Activated T-cell treated with anti-CD3 and anti-CD28 coated beads, Interleukin-2, amount 50 U/mL, for 1 hour (primary cell): ENCODE measurements at regions not wholly inside any gene's neighbourhood (a gene's known extent, or its start where the extent isn't known, plus 50 kb on each side); places are given as distances from the start of the nearest gene placed in this dataset.

Source experiments
- DNase-seq: peaks from one replicate; pipeline ENCODE4 v3.0.0-alpha.2; 2020

DNA sequence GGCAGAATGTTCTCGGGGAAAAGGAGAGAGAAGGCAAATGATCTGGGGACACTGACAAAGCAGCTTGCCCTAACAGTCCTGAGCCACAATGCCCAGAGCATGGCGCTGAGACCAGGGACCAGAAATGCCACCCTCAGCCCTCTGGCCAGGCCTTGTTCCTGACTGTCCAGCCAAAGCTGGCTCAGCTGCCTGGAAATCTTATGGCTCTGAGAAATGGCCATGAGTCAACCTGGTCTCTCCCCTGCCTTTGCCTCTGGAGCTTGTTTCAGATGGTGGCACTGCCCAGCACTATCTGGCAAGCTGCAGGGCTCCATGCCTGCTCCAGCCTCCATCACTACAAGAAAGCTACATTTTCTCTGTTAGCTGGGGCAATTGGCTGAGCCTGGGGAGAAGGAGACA lies 90.5 kb upstream of the PLXNA4 start:
- DNase-seq: no peak

DNA sequence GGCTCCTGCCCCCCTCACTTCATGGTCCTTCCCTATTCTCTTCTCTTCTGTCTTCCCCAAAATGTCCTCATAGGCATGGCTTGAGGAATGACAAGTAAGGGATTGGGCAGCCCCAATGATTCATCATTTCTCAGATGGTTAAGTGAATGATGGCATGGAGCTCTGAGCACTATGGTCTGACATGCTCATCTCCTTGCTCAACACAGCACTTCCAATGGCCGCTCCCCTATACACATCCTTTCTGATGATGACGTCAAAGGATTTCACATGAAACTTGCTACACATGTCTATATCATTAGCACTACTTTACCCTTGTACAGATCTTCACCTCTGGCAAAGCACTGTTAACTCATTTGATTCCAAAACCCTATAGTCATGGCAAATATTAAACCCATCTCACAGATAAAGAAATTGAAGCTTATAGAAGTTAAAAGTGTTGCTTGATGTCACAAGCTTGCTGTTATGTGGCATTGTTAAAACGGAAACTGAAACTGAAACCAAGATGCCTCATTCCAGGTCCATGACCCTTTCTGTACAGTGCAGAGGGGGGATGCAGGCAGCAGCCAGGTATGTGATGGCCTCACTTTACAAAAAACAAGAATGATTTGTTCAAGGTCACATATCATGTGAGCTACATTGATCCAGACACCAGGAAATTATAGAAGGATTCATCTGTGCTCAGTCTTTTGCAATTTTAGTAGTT lies 90.0 kb upstream of the PLXNA4 start:
- no peak for DNase-seq

GRCh38 chr7:132656846-132657776 lies 80.8 kb upstream of the PLXNA4 start:
- DNase-seq: no peak

DNA sequence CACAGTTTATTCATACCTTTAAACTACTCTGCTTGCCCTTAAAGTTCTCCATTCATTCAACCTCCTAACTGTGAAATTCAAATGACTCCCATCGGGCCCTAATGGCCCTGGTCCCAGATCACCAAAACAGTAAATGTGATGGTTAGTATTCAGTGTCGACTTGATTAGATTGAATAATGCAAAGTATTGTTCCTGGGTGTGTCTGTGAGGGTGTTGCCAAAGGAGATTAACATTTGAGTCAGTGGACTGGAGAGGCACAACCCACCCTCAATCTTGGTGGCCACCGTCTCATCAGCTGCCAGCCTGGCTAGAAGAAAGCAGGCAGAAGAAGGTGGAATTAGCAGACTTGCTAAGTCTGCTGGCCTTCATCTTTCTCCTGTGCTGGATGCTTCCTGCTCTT lies 80.1 kb upstream of the PLXNA4 start:
- DNase-seq: no peak

GRCh38 chr7:132655131-132655727 lies 79.0 kb upstream of the PLXNA4 start:
- DNase-seq: peak; percentile 26

DNA sequence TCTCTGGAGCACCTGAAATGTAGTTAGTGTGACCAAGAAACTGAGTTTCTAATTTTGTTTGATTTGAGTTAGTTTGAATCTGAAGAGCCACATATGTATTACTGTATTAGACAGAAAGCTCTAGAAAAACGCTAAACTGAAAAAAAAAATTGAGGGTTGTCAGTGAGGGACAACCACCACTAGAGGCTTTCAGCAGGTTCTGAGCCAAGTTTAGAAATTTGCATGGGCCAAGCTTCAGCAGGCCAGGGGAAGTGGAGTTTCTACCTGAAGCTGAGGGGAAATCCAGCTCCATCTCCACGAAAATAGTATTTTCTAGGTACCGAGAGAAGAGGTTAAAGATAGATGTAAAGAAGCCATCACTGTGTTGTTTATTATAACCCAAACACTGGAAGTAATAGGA lies 77.9 kb upstream of the PLXNA4 start:
- DNase-seq: no peak

DNA sequence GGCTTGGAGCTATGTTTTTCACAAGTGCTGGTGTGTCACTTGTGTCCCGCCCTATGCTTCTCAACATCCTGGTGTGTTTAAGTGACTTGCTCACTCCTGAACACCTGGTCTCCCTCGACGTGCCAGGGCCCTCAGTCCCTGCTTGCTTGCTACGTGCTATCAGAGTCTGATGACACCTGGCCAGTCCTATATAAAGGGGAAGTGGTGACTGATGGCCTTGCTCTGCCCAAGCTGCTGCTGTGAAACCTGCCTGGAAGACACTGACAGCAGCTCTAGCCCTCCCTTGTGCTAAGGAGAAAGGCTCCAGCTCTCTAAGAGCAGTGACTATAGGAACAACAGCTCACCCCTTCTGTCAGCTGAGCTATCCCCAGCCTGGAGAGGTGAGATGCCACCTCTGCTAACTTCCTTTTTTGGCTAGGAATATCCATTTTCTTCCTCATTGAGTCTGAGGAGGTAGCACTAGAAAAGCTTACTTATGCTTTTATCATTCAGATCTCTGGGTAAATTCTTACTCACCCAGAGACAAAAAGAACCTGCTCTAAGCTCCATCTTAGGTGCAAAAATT lies 77.2 kb upstream of the PLXNA4 start:
- no peak for DNase-seq

- DNase-seq: no peak
These were observed 76.2 kb upstream of the PLXNA4 start for GRCh38 chr7:132652507-132652906.

- DNase-seq: no peak
These were observed 74.2 kb upstream of the PLXNA4 start for GRCh38 chr7:132650498-132650897.

- no peak for DNase-seq
These were observed 71.0 kb upstream of the PLXNA4 start for GRCh38 chr7:132647311-132647710.

DNA sequence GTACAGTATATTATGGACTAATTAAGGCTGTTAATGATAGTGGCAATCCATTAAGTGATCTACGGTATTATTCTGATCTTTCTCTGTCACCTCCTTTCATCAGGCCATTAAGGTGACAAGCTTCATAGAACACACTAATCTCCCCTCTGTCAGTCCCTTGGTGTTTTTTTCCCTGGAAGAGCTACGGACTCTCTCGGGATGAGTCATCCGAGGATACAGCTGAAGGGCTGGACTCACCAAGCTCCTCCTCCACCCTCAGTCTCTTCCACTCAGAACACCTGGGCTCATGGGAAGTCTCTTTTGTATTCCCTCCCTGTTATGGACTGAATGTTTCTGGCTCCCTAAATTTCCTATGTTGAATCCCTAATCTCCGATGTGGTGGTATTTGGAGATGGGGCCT lies 69.8 kb upstream of the PLXNA4 start:
- DNase-seq: no peak

GRCh38 chr7:132643302-132643701 lies 67.0 kb upstream of the PLXNA4 start:
- DNase-seq: no peak

DNA sequence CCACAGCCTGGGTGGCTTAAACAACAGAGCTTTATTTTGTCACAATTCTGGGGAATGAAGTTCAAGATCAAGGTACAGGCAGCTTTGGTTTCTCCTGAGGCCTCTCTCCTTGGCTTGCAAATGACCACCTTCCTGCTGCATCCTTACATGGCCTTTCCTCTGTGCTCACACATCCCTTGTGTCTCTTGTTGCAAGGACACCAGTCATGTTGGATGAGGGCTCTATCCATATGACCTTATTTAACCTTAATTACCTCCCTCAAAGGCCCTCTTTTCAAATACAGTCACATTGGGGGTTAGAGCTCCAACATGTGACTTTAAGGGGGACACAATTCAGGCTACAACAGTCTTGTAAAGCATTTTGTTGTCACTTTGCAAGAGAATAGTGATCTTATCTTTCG lies 65.0 kb upstream of the PLXNA4 start:
- DNase-seq: no peak

- no peak for DNase-seq
These were observed 63.7 kb upstream of the PLXNA4 start for GRCh38 chr7:132639983-132640382.

DNA sequence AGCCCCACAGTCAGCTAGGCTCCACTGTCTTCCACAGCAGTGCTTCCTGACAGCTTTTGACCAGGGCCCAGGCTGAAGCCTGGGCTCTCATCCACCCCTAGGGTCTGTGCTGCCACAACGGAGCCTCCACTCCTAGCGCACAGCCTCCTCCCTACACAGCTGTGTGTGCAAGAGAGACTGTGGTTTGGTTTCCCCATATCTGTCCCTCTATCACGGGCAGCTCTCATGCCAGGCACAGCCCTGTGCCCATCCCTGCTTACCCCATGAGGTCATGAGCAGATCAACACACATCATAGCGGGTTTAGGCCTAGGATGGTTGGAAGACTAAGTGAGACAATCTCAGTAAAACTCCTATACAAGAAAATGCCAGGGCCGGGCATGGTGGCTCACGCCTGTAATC lies 61.7 kb upstream of the PLXNA4 start:
- no peak for DNase-seq

DNA sequence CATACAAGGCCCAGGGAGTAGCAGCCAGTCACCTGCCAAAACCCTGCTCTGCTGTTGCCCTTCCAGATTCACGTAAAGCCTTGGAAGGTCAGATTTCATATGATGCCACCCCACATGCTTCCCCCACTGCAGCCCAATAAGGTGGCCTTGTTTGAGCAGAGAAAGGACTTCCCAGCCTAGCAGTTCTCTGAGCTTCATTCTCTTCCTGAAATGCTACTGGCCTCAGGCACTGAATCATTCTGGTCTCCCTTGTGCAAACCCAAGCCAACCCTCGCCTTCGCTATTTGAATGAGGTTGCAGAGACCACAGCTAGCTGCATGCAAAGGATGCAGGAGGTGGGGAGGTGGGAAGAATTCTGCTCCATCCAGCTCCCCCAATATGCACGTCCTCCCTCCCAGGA lies 60.3 kb upstream of the PLXNA4 start:
- DNase-seq: no peak

DNA sequence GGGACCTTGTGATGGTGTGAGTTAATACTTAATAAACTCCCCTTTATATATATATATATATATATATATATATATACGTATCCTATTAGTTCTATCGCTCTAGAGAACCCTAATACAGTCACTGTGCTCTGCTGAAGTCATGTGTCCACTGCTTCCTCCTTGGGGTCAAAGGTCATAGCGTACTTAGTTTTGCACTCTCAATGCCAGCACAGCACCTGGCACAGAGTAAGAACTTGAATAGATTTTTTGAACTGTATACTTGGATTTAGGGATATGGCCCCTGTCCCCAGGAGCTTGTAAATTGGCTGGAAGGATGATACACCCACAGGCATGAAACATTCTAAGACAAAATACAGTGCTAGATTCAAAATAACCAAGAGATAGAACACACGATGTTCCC lies 58.9 kb upstream of the PLXNA4 start:
- DNase-seq: no peak

GRCh38 chr7:132630834-132631233 lies 54.6 kb upstream of the PLXNA4 start:
- no peak for DNase-seq
